ENCODE measurements at regions not wholly inside any gene's neighbourhood (a gene's known extent, or its start where the extent isn't known, plus 50 kb on each side); places are given as distances from the start of the nearest gene placed in this dataset.

DNA sequence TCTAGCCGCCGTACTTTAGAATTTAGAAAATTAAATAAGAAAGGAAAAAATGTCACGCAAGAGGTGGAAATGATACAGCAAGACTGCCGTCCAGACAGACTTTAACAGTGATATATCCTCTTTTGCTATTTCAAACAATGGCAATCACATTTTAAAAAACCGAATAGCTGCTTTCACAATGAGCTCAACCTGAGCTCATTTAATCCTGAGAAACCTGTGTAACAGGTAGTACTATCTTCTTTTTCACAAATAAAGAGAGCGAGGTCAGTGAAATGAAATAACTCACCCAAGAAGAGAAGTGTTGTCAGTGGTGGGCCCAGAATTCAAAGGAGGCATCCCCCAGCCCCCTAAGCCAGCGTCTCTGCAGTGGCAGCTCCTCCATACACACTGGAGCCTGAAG is 60.7 kb upstream of the DAPL1 start:
- TF ChIP-seq ZNF430 (CRISPR knock-in tag; IDR thresholded peaks at IDR 0.05), result no peak
- TF ChIP-seq MAX (IDR thresholded peaks at IDR 0.05), result no peak
- no peak for TF ChIP-seq ZNF256 (CRISPR knock-in tag; conservative IDR thresholded peaks at IDR 0.05)
- no peak for TF ChIP-seq HIVEP1 (CRISPR knock-in tag; IDR thresholded peaks at IDR 0.05)
- no peak for TF ChIP-seq ZNF572 (CRISPR knock-in tag; IDR thresholded peaks at IDR 0.05)
